ENCODE measurements at regions not wholly inside any gene's neighbourhood (a gene's known extent, or its start where the extent isn't known, plus 50 kb on each side); places are given as distances from the start of the nearest gene placed in this dataset.

DNA sequence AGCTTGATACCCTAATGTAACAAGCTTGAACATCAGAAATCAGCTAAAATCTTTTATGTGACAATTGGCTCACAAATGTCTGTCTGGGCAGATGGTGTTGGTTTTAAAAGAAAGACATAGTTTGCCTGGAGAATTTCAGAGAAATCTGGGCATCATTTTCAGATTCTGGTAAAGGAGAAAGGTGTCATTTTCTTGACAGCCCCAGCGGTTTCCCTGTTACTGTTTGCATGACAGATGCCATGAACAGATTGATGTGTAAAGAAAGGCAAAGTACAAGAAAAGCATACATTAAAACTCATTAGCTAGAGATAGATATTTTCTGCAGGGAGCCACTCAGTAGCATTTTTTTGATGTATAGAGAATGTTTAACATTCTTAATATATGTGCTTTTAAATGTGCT, 987.9 kb downstream of the OLFM4 start:
- TF ChIP-seq, protein P1, sequence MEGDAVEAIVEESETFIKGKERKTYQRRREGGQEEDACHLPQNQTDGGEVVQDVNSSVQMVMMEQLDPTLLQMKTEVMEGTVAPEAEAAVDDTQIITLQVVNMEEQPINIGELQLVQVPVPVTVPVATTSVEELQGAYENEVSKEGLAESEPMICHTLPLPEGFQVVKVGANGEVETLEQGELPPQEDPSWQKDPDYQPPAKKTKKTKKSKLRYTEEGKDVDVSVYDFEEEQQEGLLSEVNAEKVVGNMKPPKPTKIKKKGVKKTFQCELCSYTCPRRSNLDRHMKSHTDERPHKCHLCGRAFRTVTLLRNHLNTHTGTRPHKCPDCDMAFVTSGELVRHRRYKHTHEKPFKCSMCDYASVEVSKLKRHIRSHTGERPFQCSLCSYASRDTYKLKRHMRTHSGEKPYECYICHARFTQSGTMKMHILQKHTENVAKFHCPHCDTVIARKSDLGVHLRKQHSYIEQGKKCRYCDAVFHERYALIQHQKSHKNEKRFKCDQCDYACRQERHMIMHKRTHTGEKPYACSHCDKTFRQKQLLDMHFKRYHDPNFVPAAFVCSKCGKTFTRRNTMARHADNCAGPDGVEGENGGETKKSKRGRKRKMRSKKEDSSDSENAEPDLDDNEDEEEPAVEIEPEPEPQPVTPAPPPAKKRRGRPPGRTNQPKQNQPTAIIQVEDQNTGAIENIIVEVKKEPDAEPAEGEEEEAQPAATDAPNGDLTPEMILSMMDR (IDR thresholded peaks at IDR 0.05) = no peak
- TF ChIP-seq POLR2A (IDR thresholded peaks at IDR 0.05) = no peak
- no peak for TF ChIP-seq POLR2AphosphoS5 (IDR thresholded peaks at IDR 0.05)
